ENCODE measurements at regions not wholly inside any gene's neighbourhood (a gene's known extent, or its start where the extent isn't known, plus 50 kb on each side); places are given as distances from the start of the nearest gene placed in this dataset.

DNA sequence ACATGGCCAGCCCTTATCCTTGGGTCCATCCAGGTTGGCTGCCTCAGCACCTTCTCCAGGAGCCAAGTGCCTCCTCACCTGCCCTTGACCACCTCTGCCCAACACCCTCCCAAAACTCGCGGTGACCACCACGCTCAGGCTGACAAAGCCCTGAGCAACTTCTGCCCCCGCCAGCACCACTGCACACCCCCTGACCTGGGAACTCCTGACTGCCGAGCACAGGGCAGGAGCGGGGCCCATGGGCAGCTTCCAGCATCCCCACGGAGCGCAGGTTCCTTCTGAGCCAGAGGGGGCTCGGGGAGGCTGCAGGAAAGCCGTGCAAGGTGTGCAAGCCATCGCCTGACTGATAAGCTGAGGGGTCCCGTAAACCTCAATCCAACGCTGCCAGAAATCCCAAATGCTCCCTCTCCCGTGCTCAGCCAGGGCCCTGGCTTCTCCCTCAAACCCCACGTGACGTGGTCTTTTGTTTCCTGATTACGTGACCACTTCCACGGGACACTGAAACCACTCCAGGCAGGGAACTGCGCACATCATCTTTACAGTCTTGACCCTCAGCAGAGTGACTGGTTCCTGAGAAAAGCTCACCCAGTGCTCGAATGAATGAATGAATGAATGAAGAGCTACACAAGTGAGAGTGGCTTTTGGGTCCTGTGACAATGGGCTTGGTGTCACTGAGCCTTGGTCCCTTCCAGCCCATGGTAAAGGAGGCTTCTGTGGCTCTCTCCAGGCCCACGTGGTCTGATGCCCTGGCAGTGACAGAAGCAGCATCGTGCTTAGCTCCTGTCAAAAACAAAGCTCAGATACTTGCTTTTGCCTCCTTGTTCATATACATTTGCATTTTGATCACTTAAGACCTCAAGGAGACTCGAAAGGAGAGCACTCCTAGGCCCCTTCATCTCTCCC lies 249.8 kb upstream of the PPP2R2D start:
- TF ChIP-seq, protein P1, sequence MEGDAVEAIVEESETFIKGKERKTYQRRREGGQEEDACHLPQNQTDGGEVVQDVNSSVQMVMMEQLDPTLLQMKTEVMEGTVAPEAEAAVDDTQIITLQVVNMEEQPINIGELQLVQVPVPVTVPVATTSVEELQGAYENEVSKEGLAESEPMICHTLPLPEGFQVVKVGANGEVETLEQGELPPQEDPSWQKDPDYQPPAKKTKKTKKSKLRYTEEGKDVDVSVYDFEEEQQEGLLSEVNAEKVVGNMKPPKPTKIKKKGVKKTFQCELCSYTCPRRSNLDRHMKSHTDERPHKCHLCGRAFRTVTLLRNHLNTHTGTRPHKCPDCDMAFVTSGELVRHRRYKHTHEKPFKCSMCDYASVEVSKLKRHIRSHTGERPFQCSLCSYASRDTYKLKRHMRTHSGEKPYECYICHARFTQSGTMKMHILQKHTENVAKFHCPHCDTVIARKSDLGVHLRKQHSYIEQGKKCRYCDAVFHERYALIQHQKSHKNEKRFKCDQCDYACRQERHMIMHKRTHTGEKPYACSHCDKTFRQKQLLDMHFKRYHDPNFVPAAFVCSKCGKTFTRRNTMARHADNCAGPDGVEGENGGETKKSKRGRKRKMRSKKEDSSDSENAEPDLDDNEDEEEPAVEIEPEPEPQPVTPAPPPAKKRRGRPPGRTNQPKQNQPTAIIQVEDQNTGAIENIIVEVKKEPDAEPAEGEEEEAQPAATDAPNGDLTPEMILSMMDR (IDR thresholded peaks at IDR 0.05): no peak
- TF ChIP-seq POLR2A (IDR thresholded peaks at IDR 0.05): no peak

Data from body of pancreas (tissue), 4 donors.